ENCODE measurements at regions not wholly inside any gene's neighbourhood (a gene's known extent, or its start where the extent isn't known, plus 50 kb on each side); places are given as distances from the start of the nearest gene placed in this dataset.
"Not testable (repeated sequence)": the region's sequence is repeated elsewhere in the genome, so short reads cannot be mapped to it uniquely, and the experiment has no call there.

DNA sequence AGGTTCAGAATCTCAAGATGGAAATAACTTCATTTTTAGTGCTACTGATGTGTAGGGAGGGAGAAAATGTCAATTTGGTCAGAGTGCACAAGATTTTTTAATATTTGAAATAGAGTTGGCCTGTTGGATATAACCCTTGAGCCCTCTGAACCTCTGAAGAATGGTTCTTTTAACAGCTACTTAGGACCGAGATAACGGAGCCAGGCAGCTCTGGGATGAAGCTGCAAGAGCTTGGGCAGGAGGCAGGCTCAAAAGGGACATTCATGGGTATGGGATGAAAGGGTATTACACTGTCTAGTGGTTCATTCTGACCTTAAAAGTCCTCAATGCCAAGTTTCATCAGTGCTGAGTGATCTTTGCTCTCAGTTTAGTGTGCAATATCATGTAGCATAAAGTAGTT is 111.4 kb upstream of the CPHXL start:
- DNase-seq, result no peak

DNA sequence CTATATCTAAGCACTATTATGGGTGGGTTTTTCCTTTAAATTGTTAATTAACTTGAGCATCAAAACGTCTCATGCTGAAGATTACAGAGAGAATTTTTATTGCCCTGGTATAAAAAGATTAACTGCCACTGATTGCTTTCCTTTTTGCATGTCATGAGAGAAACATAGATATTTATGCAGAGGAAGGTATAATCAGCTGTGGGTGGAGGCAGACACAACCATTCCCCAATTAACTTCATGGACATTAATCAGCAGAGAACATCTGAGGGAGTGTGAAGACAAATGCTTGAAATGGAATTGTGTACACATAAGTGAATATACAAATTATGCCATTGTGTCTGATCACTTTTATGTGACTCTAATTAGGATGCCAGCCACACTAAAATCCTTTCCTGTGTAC is 115.2 kb upstream of the CPHXL start:
- no peak for DNase-seq

DNA sequence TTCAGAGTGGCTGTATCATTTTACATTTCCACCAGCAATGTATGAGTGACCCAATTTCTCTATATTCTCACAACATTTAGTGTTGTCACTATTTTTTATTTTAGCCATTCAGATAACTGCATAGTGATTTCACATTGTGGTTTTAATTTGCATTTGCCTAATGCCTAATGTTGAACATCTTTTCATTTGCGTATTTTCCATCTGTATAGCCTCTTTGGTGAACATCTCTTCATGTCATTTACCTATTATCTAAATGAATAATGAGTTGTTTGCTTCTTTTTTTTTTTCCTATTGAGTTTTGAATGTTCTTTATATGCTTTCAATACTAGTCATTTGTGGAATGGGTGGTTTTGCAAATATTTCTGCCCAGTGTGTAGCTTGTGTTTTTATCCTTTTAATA is 120.9 kb upstream of the CPHXL start:
- no peak for DNase-seq

DNA sequence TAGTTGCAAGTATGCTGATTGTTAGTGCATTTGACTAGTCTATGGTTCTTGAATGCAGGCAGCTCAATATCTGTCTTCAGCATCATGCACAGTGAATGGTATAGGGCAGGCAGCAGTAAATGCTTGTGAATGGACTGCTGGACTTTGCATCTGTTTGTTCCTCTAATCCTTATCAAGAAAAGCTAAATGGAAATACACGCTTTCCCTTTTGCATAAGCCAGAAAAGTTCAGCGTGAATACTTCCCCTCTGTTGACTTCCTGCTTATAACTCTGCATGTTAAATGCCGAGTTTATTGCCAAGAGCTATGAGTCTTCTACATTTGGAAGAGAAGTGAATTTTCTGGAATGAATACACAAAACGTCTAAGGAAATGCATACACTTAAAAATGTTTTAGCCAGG is 127.9 kb upstream of the CPHXL start:
- peak; percentile 19 for DNase-seq

DNA sequence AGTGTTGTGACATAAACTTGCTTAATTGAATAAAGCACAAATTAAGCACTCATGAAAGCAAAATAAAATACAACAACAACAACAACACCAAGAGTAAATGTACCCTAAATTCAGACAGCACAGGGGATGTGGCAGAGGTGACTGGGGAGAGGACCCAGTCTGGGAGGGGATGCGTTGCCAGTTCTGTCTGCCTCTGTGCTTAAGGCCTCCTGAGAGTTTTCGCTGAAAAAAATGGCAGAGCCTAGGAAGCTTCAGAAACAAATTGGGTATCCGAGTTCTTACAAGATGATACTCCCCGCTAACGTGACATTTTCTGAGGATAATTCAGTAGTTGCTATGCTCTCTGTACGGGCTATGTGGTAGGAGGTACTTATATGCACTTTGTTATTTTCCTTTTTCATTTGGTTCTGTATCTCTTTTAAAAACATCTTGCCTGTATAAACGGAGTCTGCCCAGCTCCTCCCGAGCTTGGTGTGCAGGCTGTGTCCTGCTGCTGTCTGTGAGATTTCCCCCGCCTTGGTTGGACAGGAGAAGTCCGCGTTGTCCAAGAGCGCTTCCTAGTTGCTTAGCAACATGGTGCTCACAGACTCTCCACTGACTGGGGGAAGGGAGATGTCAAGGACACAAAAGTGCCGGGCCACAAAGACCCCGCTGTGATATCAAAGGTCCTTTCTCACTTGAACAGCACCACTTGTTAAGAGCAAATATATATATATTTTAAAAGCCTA is 134.2 kb upstream of the CPHXL start:
- DNase-seq, result peak; percentile 61

DNA sequence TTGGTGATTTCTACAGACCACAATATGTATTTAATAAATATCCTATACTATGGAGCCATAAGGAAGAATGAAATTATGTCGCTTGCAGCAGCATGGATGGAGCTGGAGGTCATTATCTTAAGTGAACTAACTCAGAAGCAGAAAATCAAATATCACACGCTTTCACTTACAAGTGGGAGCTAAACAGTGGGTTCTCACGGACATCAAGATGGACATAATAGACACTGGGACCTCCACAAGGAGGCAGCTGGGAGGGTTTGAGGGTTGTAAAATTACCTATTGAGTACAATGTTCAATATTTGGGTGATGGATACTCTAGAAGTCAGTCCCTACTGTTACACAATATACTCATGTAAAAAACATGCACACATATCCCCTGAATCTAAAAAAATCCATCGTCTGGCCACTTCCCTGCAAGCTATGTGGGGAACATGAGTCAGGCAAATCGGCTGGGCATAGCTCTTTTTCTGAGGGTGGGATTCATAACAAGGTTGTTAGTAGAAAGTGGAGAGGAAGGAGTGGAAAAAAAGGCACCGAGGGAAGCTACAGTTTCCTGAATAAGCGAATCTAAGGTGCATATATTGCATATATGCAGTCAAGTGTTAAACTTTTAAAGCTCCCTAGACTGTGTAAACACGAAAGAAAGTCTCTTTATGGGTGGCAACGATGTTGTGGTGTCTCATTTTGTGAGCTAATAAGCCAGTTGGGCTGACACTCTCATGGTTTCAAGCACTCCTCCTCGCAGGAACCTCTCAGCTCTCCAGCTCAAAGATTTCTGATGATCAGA is 135.2 kb upstream of the CPHXL start:
- no peak for DNase-seq

DNA sequence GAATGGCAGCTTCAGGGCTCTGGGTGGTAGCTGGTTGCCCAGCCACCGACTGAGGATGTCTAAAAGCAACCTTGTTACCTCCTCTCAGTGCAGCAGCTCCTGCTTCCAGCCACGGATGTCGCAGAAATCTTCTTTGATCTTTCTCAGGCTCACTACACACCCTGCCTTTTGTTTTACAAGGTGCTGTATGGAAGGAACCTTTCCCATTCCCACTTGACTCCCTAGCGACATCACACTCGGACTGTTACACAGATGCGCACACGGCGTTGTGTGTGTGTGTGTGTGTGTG is 135.8 kb upstream of the CPHXL start:
- DNase-seq, result no peak

DNA sequence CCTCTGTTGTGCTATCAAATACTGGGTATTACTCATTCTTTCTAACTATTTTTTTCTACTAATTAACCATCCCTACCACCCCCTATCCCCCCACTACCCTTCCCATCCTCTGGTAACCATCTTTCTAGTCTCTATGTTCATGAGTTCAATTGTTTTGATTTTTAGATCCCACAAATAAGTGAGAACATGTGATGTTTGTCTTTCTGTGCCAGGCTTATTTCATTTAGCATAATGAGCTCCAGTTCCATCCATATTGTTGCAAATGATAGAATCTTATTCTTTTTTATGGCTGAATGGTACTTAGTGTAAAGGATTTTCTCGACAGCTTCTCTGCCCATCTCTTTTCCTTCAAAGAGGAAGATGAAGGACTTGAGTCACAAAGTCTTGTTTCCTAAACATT is 138.0 kb upstream of the CPHXL start:
- no peak for DNase-seq

DNA sequence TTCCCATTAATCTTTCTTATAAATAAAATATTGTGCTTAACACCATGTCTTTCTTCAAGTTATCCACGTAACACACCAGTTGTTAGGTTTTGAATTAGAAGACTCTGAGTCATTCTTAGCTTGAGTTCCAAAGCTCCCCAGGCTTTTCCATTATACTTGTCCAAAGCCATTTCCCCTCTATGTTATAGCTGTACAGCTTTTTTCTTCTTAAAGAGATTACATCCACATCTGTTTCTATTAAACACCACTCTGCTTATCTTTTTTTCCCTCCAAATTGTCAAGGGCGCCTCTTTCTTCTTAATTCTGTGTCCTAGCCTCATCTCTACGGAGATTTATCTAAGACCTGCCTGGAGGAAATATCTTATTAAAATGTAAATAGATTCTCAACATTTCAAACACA is 139.4 kb upstream of the CPHXL start:
- DNase-seq, result peak; percentile 11

DNA sequence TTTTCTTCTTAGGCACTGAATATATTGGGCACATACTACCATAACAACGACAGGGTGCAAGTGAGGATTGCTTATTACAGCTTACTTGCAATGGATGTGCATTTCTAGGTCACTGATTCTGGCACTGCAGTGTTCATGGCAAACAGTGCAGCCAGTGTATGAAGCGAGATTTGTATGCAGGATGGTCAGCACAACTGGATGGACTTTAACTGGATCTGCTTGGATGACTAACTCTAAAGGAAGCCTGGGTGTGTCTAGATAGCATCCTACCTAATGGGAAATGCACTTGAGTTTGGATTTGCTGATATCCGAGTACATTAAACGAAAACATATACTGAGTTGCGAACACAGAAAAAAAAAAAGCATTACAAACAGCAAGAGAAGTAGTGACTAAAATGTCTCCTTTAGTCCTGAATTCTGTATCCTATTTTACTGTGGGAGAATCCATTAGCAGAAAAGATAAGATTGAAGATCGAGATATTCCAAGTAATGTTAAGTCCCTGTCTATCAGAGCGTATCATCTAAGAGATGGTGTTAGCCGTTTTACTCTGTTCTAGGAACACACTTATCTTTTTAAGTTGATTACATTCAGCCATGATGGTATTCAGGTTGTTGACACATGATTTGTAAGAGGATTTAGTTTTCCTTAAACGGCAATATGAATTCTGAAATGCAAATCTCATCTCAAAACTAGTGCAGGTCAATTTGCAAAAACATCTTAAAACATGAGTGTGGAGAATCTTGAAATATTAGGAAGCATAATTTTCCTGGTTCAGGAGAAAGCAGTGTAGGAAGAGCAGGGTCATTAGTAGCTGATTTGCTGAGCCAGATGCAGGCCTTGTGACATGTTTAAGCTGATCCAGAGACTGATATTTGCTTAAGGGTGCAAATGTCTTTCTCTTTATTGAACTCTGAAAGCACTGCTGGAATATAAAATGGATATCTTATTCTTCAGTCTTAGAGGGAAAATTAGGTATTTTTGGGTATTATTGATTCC is 142.6 kb upstream of the CPHXL start:
- no peak for DNase-seq

DNA sequence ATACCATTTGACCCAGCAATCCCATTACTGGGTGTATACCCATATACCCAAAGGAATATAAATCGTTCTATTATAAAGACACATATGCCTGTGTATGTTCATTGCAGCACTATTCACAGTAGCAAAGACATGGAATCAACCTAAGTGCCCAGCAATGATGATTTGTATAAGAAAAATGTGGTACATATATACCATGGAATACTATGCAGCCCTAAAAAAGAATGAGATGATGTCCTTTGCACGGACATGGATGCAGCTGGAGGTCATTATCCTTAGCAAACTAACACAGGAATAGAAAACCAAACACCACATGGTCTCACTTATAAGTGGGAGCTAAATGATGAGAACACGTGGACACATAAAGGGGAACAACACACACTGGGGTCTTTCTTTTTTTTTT is 155.0 kb upstream of the CPHXL start:
- not testable (repeated sequence) for DNase-seq

DNA sequence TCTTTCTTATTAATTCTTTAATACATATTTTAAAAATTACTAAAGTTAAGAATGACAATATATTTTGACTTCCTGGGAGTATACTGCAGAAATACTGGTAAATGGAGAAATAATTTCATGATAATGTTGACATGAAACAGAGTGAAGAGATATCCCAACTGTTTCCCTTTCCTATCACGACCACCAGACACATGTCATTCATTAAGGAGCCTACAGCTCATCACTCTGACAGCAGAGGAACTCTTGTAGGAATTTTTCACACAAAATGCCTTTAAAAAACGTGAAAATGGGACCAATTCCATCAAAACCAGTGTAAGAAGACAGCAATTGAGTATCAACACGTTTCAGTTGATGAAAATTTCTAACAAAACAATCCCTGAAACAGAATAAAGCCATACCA is 172.9 kb upstream of the CPHXL start:
- DNase-seq, result no peak

DNA sequence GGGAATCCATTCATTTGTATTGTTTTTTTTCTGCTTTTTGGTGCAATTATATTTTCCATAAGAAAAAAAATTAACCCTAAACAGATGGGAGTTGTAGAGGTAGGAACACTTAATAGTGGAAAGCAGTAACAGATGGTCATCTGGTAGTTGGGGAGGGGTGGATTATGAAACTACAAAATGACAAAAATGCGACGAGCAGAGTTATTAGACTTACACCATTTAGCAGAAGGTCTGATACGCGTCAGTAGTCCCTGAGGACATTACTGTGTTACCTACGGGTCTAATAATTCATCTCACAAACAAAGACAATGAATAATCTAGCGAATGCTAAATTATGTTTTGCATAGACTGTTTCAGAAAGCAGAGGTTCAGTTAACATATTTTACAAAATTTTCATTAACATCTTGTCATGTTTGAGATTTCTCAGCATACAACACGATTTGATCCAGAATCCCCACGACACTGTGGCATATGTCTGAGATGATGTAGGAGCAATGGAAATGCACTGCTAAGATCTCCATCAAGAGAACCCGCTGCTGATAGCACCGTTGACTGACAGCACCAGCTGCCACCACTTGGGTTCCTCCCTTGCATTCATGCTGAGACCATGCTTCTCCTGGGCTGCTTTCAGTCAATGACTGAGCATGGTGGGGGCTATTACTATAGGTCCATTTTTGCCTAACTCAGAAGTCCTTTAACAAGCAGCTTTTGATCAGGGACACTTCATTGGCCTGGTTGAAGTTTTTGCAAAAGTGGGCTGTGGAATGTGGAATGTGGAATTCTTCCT is 182.2 kb upstream of the CPHXL start:
- DNase-seq, result peak; percentile 87

DNA sequence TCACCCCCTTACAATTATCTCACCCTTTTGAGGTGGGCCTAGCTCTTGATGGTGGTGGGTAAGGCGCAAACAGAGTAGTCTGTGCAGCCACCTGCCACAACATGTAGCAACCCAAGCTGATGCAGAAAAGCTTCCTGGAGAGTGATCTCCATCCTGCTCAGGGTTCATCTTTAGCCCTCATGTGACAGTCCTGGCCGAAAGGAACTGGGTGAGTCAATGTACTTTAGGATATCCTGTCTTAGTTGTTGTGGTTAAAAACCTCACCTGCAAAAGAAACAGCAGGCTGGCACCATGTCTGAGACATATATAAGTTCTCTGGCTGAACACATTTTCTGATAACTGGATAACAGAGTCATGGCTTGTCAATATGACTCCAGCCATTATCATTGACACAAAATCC is 183.5 kb upstream of the CPHXL start:
- DNase-seq, result no peak

DNA sequence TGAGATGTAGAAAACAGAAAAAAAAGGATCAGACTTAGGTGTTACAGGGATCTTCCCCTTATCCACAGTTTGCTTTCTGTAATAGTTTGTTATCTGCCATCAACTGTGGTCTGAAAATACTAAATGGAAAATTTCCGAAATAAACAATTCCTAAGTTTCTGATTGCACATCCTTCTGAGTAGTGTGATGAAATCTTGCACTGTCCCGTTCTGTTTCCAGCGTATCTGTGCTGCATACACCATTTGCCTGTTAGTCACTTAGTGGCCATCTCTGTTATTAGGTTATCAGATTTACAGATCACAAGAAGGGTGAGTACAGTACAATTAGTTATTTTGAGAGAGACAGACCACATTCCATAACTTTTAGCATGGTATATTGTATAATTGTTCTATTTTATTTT is 185.6 kb upstream of the CPHXL start:
- no peak for DNase-seq

DNA sequence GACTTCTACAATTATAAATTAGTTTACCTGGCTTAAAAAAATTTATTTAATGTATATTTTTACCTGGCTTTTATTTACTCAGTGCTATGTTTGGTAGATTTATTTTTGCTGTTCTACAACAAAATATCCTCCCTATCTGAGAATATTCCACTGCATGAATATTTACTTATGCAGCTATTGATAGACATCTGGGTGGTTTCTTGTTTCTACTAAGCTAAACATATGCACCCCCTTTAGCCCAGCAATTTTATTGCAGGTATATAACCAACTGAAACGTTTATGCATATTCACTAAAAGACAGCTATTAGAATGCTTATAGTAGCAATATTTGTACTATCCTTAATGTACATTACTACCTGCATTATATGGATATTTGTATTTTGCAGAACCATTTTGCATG is 187.7 kb upstream of the CPHXL start:
- DNase-seq, result no peak

DNA sequence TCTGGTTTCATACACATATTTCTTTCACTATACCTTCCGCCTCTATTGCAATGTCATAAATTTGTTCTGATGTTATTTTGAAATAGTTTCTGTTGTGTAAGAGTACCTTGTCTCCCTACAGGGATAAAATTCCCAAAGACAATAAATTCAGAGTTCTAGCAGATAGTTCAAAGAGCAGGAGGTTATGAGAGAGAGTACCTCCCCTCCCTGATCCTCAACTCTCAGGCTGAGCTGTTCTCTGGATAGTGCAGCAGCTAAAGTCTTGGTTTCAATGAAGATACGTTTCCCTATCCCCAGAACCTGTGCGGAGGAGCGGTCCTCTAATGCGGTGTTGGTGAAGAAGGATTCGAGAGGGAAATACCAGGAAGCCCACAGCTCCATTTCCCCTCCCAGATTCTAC is 190.2 kb upstream of the CPHXL start:
- DNase-seq, result no peak

DNA sequence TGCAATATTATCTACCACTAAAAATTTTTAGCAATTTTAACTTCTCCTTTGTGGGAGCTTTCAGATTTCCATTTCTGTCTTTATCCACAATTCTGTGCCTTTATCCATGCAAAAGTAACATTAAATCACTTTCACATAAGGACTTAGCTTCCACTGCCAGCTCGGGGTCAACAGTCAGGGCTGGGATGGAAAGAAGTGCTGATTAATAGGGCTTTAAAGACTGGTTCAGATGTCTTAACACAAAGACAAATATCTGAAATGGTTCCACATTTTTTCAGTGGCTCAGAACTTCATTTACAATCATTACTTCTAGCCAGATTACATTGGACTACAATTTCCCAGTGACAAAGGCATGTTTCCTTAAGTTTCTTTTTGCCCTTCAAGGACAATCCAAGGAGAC is 191.8 kb upstream of the CPHXL start:
- no peak for DNase-seq

DNA sequence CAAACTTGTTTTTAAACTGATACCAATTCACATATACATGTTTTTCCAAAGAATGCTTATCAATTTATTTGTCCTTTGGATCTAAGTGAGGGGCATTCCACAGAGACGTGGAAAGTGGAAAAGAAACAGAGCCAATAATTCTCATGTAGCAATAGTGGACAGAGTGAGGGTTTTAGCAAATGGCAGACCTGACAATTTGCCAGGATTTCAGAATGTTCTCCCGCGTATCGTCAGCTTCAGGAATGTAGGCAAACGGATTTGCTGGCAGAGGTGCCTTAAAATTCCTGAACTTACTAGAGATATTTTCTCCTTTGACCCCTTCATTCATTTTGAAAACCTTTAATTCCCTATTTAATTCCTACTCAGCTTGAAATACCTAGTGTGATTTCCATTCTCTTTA is 193.4 kb upstream of the CPHXL start:
- no peak for DNase-seq

DNA sequence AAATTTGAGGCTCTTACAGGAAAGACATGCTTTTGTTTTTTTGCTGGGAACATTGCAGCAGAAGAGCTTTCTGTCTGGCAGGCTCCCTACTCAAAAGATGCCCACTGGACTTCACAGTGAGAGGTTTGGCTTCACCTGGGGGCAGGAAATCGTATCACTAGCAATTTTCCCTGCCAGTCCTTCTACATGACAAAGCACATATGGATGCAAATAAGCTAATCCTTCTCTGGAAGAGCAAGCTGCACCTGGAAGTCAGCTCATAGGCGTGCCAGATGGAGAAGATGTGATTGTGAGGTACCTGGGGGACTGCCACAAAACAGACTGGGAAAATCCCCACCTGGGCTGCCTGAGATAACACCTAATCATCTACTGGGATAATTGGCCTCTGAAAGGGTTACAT is 195.0 kb upstream of the CPHXL start:
- DNase-seq, result no peak

DNA sequence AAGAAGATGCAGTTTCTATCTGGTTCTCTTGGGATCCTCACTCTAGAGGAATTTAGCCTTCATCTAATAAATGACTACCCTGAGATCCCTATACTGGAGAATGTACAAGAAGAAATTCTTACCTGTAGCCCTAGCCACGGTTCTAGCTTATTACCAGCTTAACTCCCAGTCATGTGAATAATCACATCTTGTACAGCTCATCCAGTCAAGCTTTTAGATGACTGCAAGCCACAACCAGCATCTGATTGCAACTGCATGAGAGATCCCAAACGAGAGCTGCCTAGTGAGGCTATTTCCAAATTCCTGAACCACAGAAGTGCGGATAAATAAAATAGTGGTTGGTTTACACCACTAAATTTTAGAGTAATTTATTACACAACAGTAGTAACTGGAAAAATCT is 196.0 kb upstream of the CPHXL start:
- no peak for DNase-seq

DNA sequence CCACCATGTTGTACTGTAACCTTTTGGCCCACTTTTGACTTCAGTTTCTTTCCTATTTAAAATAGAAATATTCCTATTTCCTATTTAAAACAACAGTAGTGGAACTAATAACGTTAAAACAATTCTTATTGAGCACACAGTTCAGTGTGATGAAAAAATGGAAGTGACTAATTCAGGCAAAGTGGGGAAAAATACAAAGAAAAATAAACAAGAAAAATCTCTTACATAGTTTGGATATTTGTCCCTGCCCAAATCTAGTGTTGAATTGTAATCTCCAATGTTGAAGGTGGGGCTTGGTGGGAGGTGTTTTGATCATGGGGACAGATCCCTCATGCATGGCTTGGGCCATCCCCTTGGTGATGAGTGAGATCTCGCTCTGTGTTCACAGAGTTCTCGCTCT is 198.1 kb upstream of the CPHXL start:
- no peak for DNase-seq
